Ascending aorta (tissue), 2 donors: ENCODE measurements at regions not wholly inside any gene's neighbourhood (a gene's known extent, or its start where the extent isn't known, plus 50 kb on each side); places are given as distances from the start of the nearest gene placed in this dataset.

ENCODE experiments used
- DNase-seq, 2 donors: peaks; one replicate each; pipeline ENCODE4 v3.0.0-alpha.2; 2019; ENCODE audit warnings: low spot score in 2 of 2
- H3K27ac ChIP-seq, 2 donors: fragments of 200-600 bp; sonication (generic); one replicate each; pipeline ENCODE4 v1.5.1; 2016 to 2017; ENCODE audit warnings: mild to moderate bottlenecking in 1 of 2
- H3K27me3 ChIP-seq: fragments of 200-600 bp; sonication (generic); one replicate; pipeline ENCODE4 v1.5.1; 2017
- H3K36me3 ChIP-seq, 2 donors: fragments of 200-600 bp; sonication (generic); one replicate each; pipeline ENCODE4 v1.5.1; 2016
- H3K4me1 ChIP-seq, 2 donors: fragments of 200-600 bp; sonication (generic); one replicate each; pipeline ENCODE4 v1.5.1; 2016 to 2017; ENCODE audit warnings: mild to moderate bottlenecking in 1 of 2
- H3K4me3 ChIP-seq, 2 donors: fragments of 200-600 bp; sonication (generic); one replicate each; pipeline ENCODE4 v1.5.1; 2016 to 2017; ENCODE audit warnings: mild to moderate bottlenecking in 1 of 2
- H3K9me3 ChIP-seq, 2 donors: fragments of 200-600 bp; sonication (generic); one replicate each; pipeline ENCODE4 v1.5.1; 2016
- intact Hi-C: fragments of 100-400 bp; cut with DNase I; formaldehyde crosslinking; loops from one replicate; pipeline ENCODE4 v1.15.1; 2023
- TF ChIP-seq, protein P1 (sequence below), 3 experiments: fragments of 200-600 bp in 2 of 3; fragments of 450-650 bp in 1 of 3; sonication (generic) in 2 of 3; IDR thresholded peaks; one replicate each; pipeline ENCODE4 v1.5.1; 2016 to 2019; ENCODE audit warnings: antibody characterized with exemption in 3 of 3, mild to moderate bottlenecking in 1 of 3, moderate library complexity in 1 of 3

DNA sequence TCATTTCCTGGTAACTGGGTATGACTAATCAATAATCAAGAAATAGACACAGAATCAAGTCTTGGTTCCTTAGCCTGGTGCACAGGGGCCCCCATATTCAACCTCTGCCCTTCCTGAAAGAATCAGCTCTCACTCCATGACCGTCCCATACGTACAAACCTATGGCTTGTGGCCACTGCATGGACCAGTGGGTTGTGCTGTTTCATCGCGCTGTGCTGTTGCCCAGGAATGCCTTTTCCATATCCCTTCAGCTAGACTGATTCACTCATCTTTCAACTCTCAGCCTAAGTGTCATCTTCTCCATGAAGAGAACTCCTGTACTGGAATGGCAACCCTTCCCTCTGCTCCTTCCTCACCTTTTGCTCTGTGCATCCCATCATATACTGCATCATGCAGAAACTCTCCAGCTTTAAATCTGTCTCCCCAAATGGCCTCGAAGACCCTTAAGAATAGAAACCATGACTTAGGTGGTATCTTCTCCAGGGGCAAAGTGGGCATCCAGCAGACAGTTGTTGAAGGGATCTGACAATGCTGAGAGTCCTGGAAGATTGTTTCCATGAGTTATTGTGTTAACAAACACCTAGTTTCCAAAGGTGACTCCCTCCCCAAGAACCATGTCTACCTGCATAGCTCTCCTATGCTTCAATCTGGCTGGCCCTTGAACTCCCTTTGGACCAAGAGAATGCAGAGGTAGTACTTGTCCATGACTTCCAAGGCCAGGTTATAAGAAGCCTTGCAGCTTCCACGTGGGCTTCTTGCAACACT lies 180.8 kb downstream of the ACTL7B start:
- intact Hi-C loops = no loop called here
- TF ChIP-seq, protein P1, sequence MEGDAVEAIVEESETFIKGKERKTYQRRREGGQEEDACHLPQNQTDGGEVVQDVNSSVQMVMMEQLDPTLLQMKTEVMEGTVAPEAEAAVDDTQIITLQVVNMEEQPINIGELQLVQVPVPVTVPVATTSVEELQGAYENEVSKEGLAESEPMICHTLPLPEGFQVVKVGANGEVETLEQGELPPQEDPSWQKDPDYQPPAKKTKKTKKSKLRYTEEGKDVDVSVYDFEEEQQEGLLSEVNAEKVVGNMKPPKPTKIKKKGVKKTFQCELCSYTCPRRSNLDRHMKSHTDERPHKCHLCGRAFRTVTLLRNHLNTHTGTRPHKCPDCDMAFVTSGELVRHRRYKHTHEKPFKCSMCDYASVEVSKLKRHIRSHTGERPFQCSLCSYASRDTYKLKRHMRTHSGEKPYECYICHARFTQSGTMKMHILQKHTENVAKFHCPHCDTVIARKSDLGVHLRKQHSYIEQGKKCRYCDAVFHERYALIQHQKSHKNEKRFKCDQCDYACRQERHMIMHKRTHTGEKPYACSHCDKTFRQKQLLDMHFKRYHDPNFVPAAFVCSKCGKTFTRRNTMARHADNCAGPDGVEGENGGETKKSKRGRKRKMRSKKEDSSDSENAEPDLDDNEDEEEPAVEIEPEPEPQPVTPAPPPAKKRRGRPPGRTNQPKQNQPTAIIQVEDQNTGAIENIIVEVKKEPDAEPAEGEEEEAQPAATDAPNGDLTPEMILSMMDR (IDR thresholded peaks at IDR 0.05) = no peak
- DNase-seq = no peak
- Histone ChIP-seq H3K36me3 (no peaks in the 10 kb centered on the region), H3K4me1 (no peaks in the 10 kb centered on the region), H3K9me3 (no peaks in the 10 kb centered on the region), H3K4me3 (no peak overlapping the region), H3K27ac (no peak overlapping the region), H3K27me3 (no peaks in the 10 kb centered on the region)

DNA sequence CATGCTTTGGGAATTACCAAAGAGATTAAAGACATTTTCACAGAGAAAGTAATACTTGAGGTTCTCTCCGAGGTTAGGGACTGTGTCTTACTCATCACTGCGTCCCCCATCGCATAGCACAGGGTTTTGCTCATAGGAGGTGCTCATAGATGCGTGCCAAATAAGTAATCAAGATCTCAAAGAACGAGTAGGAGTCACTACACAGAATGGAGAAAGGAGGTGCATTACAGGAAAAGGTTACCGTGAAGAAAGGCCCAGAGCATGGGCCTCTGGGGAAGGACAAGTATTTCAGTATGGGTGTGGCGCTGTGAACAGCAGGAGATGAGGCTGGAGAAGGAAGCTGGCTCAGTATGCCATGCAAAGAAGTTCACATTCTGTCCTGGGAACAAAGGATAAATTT lies 182.4 kb downstream of the ACTL7B start:
- Histone ChIP-seq H3K27me3 (no peaks in the 10 kb centered on the region), H3K4me1 (no peaks in the 10 kb centered on the region), H3K36me3 (no peaks in the 10 kb centered on the region), H3K4me3 (no peak overlapping the region), H3K27ac (no peak overlapping the region), H3K9me3 (no peaks in the 10 kb centered on the region)
- intact Hi-C loops = no loop called here
- TF ChIP-seq, protein P1 (IDR thresholded peaks at IDR 0.05) = no peak
- no peak for DNase-seq

DNA sequence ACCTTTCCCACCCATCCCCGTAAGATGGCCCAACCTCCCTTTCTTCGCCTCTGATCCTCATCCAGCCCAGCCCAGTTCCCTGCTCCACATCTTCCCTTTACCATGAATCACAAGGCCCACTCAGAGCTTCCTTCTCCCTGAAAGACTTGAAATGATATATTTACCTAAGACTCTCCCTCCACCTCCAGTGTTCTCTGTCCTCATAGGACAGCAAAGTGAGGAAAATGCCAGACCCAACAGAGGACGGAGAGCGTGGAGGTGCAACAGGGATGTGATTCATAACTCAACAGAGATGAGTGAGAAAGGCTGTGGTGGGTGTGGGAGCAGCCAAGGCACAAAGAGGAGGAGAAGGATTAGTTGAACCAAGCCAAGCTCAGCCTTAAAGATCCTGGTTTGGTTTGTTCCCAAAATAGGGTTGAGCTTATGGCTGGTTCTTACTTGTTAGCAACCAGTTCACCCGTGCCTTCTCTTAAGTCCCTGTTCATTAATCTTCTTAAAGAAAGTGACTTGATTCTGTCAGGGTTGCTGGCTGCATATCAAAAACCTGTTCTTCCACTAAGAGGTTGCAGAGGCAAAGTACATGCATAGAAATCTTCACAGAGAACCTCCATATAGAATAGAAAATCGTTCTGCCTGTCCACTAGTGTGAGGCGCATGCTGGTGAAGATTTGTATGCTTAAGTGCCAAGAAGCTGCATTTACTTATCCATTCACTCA lies 183.2 kb downstream of the ACTL7B start:
- H3K27me3 ChIP-seq = no peaks in the 10 kb centered on the region
- TF ChIP-seq, protein P1 (IDR thresholded peaks at IDR 0.05) = no peak
- DNase-seq = no peak

DNA sequence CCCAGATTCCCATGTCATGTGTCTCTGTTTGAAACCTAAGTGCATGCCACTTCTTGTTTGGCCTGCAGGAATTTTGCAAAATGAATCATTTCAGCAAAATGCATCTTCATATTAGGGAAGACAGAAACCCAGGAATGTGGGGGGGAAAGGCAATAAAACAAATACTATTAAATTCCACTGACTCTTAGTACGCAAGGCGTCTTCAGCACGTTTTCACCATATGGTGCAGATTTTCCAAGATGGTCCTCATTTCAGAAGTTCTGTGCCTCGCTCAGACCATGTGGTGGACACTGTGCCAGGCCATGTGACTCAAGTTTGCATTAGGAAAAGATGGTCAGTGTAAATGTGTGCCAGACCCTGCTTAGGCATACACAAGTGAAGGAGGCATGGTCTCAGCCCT lies 184.0 kb downstream of the ACTL7B start:
- no peak for DNase-seq
- Histone ChIP-seq H3K9me3 (no peaks in the 10 kb centered on the region), H3K27ac (no peak overlapping the region), H3K36me3 (no peaks in the 10 kb centered on the region), H3K4me1 (no peaks in the 10 kb centered on the region), H3K27me3 (no peaks in the 10 kb centered on the region), H3K4me3 (no peak overlapping the region)
- intact Hi-C loops = no loop called here
- TF ChIP-seq, protein P1 (IDR thresholded peaks at IDR 0.05) = no peak

More for the DNA sequence above, 183.2 kb downstream of the ACTL7B start:
- intact Hi-C loops = no loop called here
- H3K4me3 ChIP-seq = no peak overlapping the region
- H3K4me1 ChIP-seq = no peaks in the 10 kb centered on the region
- no peaks in the 10 kb centered on the region for H3K36me3 ChIP-seq
- H3K27ac ChIP-seq = no peak overlapping the region
- no peaks in the 10 kb centered on the region for H3K9me3 ChIP-seq

DNA sequence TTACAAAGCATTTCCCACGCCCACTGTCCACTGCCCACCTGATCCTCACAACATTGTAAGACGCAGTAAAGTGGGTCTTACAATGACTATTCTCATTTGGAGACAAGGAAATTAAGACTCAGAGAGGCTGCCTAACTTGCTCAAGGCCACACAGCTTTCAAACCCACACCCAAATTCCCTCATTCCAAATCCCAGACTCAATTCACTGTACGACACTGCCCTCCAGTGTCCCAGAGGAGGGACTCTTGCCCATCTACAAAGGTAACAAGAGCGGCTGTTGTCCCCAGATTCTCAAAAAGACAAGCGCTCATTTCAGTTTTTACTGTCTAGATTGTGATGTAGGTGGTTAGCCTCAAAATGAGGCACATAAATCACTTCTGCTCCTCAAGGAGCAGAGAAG lies 184.6 kb downstream of the ACTL7B start:
- TF ChIP-seq, protein P1 (IDR thresholded peaks at IDR 0.05) = no peak
- DNase-seq = no peak
- no peaks in the 10 kb centered on the region for H3K36me3 ChIP-seq
- no peak overlapping the region for H3K27ac ChIP-seq
- H3K4me3 ChIP-seq = no peak overlapping the region
- no peaks in the 10 kb centered on the region for H3K4me1 ChIP-seq
- H3K9me3 ChIP-seq = no peaks in the 10 kb centered on the region
- no peaks in the 10 kb centered on the region for H3K27me3 ChIP-seq
- intact Hi-C loops = no loop called here
